Tibial nerve (tissue), 4 donors: ENCODE measurements at regions not wholly inside any gene's neighbourhood (a gene's known extent, or its start where the extent isn't known, plus 50 kb on each side); places are given as distances from the start of the nearest gene placed in this dataset.
"Not testable (repeated sequence)": the region's sequence is repeated elsewhere in the genome, so short reads cannot be mapped to it uniquely, and the experiment has no call there.

Source experiments
- DNase-seq, 2 donors: peaks; one replicate each; pipeline ENCODE4 v3.0.0-alpha.2; 2019; ENCODE audit warnings: low spot score in 2 of 2
- H3K27ac ChIP-seq, 4 donors: fragments of 200-600 bp; sonication (generic) in 3 of 4; one replicate each; pipeline ENCODE4 v1.5.1; 2017 to 2019; ENCODE audit warnings: mild to moderate bottlenecking in 1 of 4
- H3K27me3 ChIP-seq, 2 donors: fragments of 200-600 bp; sonication (generic) in 1 of 2; one replicate each; pipeline versions ENCODE4 v1.5.1 to v1.6.0; 2017 to 2019
- H3K36me3 ChIP-seq, 3 donors: fragments of 200-600 bp; sonication (generic); one replicate each; pipeline ENCODE4 v1.5.1; 2018 to 2019
- H3K4me1 ChIP-seq, 4 donors: fragments of 200-600 bp; sonication (generic) in 3 of 4; one replicate each; pipeline ENCODE4 v1.5.1; 2017 to 2019
- H3K4me3 ChIP-seq, 4 donors: fragments of 200-600 bp; sonication (generic) in 3 of 4; one replicate each; pipeline ENCODE4 v1.5.1; 2017 to 2019; ENCODE audit warnings: mild to moderate bottlenecking in 1 of 4, moderate library complexity in 1 of 4
- H3K9me3 ChIP-seq, 4 donors: fragments of 200-600 bp; sonication (generic) in 3 of 4; one replicate each; pipeline ENCODE4 v1.5.1; 2017 to 2019
- WGBS, 2 donors: methylation state at CpG; one replicate each; pipeline ENCODE4 v1.1.5; 2018; 5-methylcytosine and 5-hydroxymethylcytosine counted together
- TF ChIP-seq, protein P1 (sequence below), 5 experiments: fragments of 200-600 bp in 3 of 5; fragments of 450-650 bp in 2 of 5; sonication (generic) in 3 of 5; IDR thresholded peaks; one replicate each; pipeline ENCODE4 v1.5.1; 2016 to 2019; ENCODE audit warnings: antibody characterized with exemption in 5 of 5, mild to moderate bottlenecking in 3 of 5, moderate library complexity in 2 of 5

DNA sequence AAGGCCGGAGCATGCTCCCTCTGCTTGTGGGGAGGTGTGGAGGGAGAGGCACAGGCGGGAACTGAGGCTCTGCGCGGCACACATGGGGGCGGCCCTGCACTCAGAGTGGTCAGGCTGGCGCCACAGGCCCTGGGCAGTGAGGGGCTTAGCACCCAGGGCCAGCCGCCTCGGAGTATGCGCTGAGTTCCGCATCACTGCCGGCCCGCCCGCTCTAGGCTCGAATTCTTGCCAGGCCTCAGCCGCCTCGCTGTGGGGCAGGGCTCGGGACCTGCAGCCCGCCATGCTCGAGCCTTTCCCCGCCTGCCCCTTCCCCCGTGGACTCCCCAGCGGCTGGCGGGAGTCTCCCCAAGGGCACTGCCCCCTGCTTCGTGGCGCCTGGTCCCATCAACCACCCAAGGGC, 905.9 kb downstream of the SPATA31A6 start:
- not testable (repeated sequence) for H3K36me3 ChIP-seq, H3K4me3 ChIP-seq, H3K4me1 ChIP-seq, H3K9me3 ChIP-seq, H3K27me3 ChIP-seq, H3K27ac ChIP-seq, DNase-seq
- 95% methylated on average over 22 to 25 of the region's 25 CpGs for WGBS, 2 donors

DNA sequence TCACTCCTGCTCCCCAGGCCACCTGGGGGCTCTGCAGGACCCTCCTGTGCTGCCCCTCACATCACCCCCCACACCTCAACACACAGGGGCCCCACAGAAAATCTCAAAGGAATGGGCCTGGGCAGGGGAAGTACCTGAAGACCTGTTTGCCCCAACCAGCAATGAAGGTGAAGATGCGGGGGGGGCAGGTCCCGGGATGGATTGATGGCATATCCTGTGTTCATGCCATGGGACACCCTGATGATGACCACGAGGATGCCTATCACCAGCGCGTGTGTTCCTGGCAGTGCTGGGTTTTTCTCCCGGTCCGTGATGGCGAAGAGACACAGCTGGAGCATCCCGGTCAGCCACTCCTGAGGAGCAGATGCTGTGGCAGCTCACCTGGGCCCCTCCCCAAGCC, 926.9 kb downstream of the SPATA31A6 start:
- DNase-seq, result not testable (repeated sequence)
- 88% methylated on average over 9 of the region's 9 CpGs; no CpG with 5 or more reads in 1 of the 2 donors for WGBS, 2 donors

DNA sequence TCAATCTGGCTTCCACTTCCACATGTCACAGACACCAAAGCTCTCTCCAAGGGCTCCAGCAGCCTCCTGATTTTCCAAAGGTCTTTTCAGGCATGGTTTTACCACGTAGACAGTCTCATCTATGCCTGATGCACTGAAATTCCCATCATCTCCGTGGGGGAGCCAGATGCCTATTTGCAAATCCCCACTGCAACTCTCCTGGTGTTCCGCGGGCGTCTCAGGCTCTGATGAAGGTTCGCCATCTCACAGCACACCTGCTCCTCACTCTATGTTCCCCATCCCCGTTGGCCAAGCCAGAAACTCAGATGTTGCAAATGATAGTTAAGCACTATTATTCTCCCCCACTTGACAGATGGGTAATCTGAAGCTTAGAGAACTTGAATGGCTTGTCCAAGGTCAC, 929.4 kb downstream of the SPATA31A6 start:
- WGBS, 2 donors, result 69 to 83% methylated on average over 7 of the region's 7 CpGs
- H3K4me1 ChIP-seq, H3K9me3 ChIP-seq, H3K4me3 ChIP-seq, DNase-seq, H3K27ac ChIP-seq, H3K36me3 ChIP-seq, H3K27me3 ChIP-seq: not testable (repeated sequence)

More for the DNA sequence above, 926.9 kb downstream of the SPATA31A6 start:
- not testable (repeated sequence) for H3K27ac ChIP-seq, H3K36me3 ChIP-seq, H3K4me3 ChIP-seq, H3K27me3 ChIP-seq, H3K4me1 ChIP-seq, H3K9me3 ChIP-seq

DNA sequence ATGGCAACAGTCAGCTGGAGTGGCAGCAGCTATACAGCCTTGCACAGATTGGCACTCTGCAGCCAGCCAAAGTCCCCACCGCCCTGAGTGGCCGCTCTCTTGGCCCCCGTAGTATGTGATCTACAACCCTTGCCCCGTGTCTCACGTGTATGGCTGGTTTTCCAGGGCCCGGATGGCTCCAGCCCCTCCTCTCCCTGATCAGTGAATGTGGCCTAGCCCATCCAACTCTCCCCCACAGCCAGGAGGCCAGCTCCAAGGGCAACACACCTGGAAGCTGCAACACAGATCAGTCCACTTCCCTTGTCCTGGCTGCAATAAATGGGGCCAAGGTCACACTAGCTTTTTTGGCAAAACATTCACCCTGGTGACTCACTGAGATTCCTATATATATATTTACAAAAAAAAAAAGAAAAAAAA, 932.4 kb downstream of the SPATA31A6 start:
- not testable (repeated sequence) for H3K36me3 ChIP-seq, H3K4me1 ChIP-seq, H3K27ac ChIP-seq, H3K4me3 ChIP-seq, DNase-seq, H3K9me3 ChIP-seq, H3K27me3 ChIP-seq
- WGBS, 2 donors, result 73 to 86% methylated on average over 1 to 6 of the region's 6 CpGs

DNA sequence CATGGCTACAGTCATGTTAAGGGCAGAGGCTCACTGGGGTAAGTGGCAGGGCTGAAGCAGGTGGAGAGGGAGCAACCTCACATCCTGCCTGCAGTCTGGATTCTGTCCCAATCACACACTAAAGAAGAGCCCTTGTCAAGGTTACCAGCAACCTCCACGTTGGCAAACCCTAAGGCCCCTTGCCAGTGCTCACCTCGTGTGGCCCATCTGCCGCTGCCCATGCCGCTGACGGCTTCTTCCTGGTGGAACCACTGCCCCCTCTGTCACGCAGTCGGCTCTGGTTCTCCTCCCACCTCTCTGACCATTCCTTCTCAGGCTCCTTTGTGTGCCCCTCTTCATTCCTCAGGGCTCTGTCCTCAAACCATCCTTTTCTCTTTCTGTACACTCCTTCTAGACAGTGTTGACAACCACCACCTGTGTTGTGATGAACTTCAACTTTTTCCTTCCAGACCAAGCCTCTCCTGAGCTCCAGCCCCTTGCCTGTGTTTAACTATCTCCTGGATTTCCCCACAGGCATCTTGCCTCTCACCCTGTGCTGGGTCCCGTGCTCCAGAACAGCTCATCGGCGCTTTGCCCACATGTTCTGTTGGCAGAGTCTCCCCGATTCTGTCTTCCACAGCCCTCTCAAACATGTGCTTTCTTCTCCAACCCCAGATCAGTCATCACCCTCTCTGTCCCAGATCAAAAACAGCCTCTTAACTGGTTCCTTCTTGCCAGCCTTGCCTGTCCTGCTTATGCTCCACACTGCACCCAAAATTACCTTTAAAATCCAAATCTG, 934.8 kb downstream of the SPATA31A6 start:
- 83 to 90% methylated on average over 11 of the region's 11 CpGs for WGBS, 2 donors

DNA sequence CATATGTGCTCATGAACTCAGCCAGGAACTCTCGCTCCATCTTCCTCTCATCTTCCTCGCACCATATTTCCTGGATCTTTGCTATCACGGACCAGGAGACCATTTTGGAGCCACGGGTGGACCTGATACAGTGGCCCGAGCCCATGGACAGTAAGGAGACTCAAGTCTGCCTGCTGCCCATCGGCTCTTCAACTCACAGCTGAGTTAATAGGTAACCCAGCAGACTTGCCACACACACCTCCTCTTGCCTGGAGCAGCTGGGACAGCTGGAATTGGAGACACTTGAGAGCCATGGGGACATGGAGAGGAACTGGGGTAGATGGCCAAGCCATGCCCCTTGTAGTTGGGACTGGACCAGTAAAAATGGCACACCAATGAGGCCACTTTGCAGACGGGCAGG, 936.1 kb downstream of the SPATA31A6 start:
- 75 to 86% methylated on average over 6 of the region's 7 CpGs for WGBS, 2 donors
- DNase-seq, result not testable (repeated sequence)

More for the DNA sequence above, 934.8 kb downstream of the SPATA31A6 start:
- not testable (repeated sequence) for H3K27ac ChIP-seq, H3K4me1 ChIP-seq, DNase-seq, H3K9me3 ChIP-seq, H3K27me3 ChIP-seq, H3K4me3 ChIP-seq, H3K36me3 ChIP-seq

DNA sequence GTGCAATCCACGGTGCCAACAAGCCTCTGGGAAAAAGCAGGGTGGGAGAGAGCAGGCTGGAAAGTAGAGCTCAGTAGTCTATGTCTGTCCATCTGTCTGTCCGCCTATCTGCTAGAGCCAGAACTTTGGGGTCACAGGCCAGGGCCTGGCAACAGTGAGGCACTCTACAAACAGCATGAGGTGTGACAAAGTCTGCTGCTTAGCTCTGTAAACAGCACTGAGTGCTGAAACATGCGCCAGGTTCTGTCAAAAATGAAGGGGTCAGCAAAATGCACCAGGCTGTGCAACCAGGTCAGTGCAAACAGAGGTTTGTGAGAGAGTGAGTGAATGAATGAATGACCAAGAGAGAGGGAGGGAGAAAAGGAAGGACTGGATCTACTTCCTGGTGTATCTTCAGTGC, 936.5 kb downstream of the SPATA31A6 start:
- WGBS, 2 donors, result 67 to 90% methylated on average over 1 of the region's 3 CpGs
- not testable (repeated sequence) for H3K9me3 ChIP-seq, DNase-seq, H3K27me3 ChIP-seq, H3K4me1 ChIP-seq, H3K36me3 ChIP-seq, H3K4me3 ChIP-seq, H3K27ac ChIP-seq

More for the DNA sequence above, 936.1 kb downstream of the SPATA31A6 start:
- H3K27ac ChIP-seq, H3K36me3 ChIP-seq, H3K4me1 ChIP-seq, H3K27me3 ChIP-seq, H3K9me3 ChIP-seq, H3K4me3 ChIP-seq: not testable (repeated sequence)

DNA sequence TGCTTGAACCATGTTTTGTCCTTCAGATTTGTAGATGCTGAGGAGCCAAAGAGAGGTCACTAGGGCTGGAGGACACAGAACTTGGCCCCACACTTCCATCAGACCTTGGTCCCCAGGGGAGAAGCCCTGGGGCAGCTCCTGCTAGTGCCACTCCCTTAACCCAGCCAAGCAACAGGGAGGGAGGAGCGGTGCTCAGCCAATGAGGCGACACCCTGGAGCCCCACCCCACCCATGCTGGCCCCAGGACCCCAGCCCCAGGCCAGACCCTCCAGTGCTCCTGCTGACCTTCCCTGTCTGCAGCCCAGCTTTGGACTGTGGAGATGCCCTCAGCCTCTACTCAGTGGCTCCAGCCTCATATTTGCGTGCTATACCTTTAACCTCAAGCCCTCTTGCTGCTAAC, 942.4 kb downstream of the SPATA31A6 start:
- not testable (repeated sequence) for H3K9me3 ChIP-seq, H3K27me3 ChIP-seq, H3K4me1 ChIP-seq, DNase-seq, H3K4me3 ChIP-seq, H3K36me3 ChIP-seq, H3K27ac ChIP-seq
- 70 to 97% methylated on average over 3 of the region's 3 CpGs for WGBS, 2 donors

DNA sequence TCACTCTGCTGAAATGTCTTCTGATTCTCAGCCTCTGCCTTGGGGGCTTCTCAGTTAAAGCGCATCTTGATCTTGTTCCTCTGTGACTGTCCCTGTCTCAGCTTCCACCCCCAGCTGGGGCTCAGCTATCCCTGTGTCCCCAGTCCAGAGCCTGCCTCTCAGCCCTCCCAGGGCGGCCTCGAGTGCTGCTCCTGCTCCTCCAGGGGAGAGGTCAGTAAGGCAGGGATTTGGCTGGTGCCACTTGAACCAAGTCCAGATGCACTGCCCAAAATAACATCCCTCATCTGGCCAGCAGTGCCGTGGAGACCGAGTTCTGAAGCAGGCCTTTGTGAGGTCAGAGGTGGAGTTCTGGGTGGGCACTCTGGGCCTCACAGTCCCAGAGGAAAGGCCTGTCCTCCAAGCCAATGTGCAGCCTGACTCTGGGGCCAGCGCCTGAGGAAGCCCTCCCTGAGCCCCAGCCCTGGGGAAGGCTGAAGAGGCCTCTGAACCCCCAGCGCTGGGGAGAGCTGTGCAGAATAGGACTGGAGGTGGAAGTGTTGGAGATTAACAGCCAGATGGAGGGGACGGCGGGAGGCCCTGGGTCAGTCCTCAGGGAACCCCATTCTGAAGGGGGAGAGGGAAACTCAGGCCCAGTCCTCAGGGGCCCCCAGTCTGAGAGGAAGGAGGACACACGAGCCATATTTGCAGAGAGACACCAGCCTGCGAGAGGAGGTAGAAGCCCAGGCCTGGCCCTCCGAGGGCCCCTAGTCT, 943.7 kb downstream of the SPATA31A6 start:
- H3K27me3 ChIP-seq, H3K9me3 ChIP-seq, DNase-seq, H3K36me3 ChIP-seq, H3K4me1 ChIP-seq, H3K4me3 ChIP-seq: not testable (repeated sequence)
- H3K27ac ChIP-seq, result peak overlapping the region in 2 of 4 donors; percentile 50 to 52
- 60 to 67% methylated on average over 6 to 9 of the region's 12 CpGs for WGBS, 2 donors

DNA sequence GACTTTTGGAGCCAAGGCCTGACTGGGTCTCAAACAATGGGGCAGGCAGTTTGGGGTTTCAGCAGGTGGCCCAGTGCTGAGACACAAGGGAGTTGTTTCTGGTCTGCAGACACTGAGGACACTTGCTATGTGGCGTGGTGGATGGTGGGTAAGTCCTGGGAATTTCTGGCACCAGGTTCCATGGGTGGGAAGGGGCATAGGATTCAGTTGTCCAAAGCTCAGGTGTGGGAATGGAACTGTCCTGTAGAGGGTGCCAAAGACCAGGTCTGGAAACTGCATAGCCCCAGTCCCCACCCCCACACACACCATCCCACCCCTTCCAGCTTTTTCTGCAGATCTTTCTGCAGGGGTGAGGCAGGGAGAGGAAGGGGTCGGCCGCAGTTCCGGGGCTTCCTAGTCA, 944.5 kb downstream of the SPATA31A6 start:
- 47 to 68% methylated on average over 3 to 4 of the region's 4 CpGs for WGBS, 2 donors
- H3K4me1 ChIP-seq, H3K27ac ChIP-seq, H3K4me3 ChIP-seq, H3K36me3 ChIP-seq, H3K9me3 ChIP-seq, H3K27me3 ChIP-seq, DNase-seq: not testable (repeated sequence)
- TF ChIP-seq, protein P1, sequence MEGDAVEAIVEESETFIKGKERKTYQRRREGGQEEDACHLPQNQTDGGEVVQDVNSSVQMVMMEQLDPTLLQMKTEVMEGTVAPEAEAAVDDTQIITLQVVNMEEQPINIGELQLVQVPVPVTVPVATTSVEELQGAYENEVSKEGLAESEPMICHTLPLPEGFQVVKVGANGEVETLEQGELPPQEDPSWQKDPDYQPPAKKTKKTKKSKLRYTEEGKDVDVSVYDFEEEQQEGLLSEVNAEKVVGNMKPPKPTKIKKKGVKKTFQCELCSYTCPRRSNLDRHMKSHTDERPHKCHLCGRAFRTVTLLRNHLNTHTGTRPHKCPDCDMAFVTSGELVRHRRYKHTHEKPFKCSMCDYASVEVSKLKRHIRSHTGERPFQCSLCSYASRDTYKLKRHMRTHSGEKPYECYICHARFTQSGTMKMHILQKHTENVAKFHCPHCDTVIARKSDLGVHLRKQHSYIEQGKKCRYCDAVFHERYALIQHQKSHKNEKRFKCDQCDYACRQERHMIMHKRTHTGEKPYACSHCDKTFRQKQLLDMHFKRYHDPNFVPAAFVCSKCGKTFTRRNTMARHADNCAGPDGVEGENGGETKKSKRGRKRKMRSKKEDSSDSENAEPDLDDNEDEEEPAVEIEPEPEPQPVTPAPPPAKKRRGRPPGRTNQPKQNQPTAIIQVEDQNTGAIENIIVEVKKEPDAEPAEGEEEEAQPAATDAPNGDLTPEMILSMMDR (IDR thresholded peaks at IDR 0.05), result peak in 1 of 5 experiments; percentile 13
